Ishikawa (cell line): ENCODE measurements at regions not wholly inside any gene's neighbourhood (a gene's known extent, or its start where the extent isn't known, plus 50 kb on each side); places are given as distances from the start of the nearest gene placed in this dataset.

ENCODE experiments used
- CEBPB ChIP-seq: IDR thresholded peaks from 2 replicates; pipeline ENCODE4 v1.6.1; 2012
- CREB1 ChIP-seq: IDR thresholded peaks from 2 replicates; pipeline ENCODE4 v1.6.1; 2012; ENCODE audit warnings: low read depth
- EGR1 ChIP-seq: IDR thresholded peaks from 2 replicates; pipeline ENCODE4 v1.6.1; 2012
- EP300 ChIP-seq: IDR thresholded peaks from 2 replicates; pipeline ENCODE4 v1.6.1; 2012; ENCODE audit warnings: borderline replicate concordance
- FOXM1 ChIP-seq: IDR thresholded peaks from 2 replicates; pipeline ENCODE4 v1.6.1; 2012; ENCODE audit warnings: low read depth, borderline replicate concordance
- MAX ChIP-seq: IDR thresholded peaks from 2 replicates; pipeline ENCODE4 v1.6.1; 2012
- NFIC ChIP-seq: IDR thresholded peaks from 2 replicates; pipeline ENCODE4 v1.6.1; 2012
- RAD21 ChIP-seq: IDR thresholded peaks from 2 replicates; pipeline ENCODE4 v1.6.1; 2012; ENCODE audit warnings: low read depth
- REST ChIP-seq: IDR thresholded peaks from 2 replicates; pipeline ENCODE4 v1.6.1; 2012; ENCODE audit warnings: low read depth, mild to moderate bottlenecking
- TAF1 ChIP-seq: IDR thresholded peaks from 2 replicates; pipeline ENCODE4 v1.6.1; 2012; ENCODE audit warnings: low read depth, mild to moderate bottlenecking
- TCF12 ChIP-seq: IDR thresholded peaks from 2 replicates; pipeline ENCODE4 v1.6.1; 2012; ENCODE audit warnings: low read depth
- TEAD4 ChIP-seq: IDR thresholded peaks from 2 replicates; pipeline ENCODE4 v1.6.1; 2012
- USF1 ChIP-seq: IDR thresholded peaks from 2 replicates; pipeline ENCODE4 v1.6.1; 2012
- YY1 ChIP-seq: IDR thresholded peaks from 2 replicates; pipeline ENCODE4 v1.6.1; 2012; ENCODE audit warnings: low read depth
- ZBTB7A ChIP-seq: IDR thresholded peaks from 2 replicates; pipeline ENCODE4 v1.6.1; 2012; ENCODE audit warnings: low read depth

- TF ChIP-seq EGR1, result no peak
- no peak for TF ChIP-seq FOXM1
- no peak for TF ChIP-seq REST
- TF ChIP-seq EP300, result no peak
- no peak for TF ChIP-seq TAF1
- TF ChIP-seq NFIC, result no peak
- TF ChIP-seq CEBPB, result no peak
- TF ChIP-seq RAD21, result no peak
- no peak for TF ChIP-seq ZBTB7A
- TF ChIP-seq CREB1, result no peak
- TF ChIP-seq TCF12, result no peak
Measured at GRCh38 chr1:90784186-90784847, 67.2 kb upstream of the BARHL2 start.

GRCh38 chr1:90783181-90783580 lies 66.1 kb upstream of the BARHL2 start:
- TF ChIP-seq REST (no peak), EP300 (no peak), FOXM1 (no peak), YY1 (no peak), MAX (no peak), CREB1 (no peak), EGR1 (no peak), TEAD4 (no peak), CEBPB (no peak), TCF12 (no peak), TAF1 (no peak), USF1 (no peak), NFIC (no peak), ZBTB7A (no peak), RAD21 (no peak)

GRCh38 chr1:90782046-90782445 lies 64.9 kb upstream of the BARHL2 start:
- TF ChIP-seq NFIC, result no peak
- TF ChIP-seq EP300, result no peak
- no peak for TF ChIP-seq CREB1
- no peak for TF ChIP-seq TCF12
- no peak for TF ChIP-seq MAX
- TF ChIP-seq USF1, result no peak
- TF ChIP-seq TEAD4, result no peak
- TF ChIP-seq CEBPB, result no peak
- no peak for TF ChIP-seq EGR1
- TF ChIP-seq TAF1, result no peak
- no peak for TF ChIP-seq RAD21
- TF ChIP-seq FOXM1, result no peak
- no peak for TF ChIP-seq ZBTB7A

GRCh38 chr1:90781534-90781933 lies 64.4 kb upstream of the BARHL2 start:
- TF ChIP-seq CEBPB, result no peak
- TF ChIP-seq TEAD4, result no peak
- TF ChIP-seq EGR1, result no peak
- no peak for TF ChIP-seq CREB1
- no peak for TF ChIP-seq ZBTB7A
- TF ChIP-seq YY1, result no peak
- TF ChIP-seq EP300, result no peak

GRCh38 chr1:90780981-90781380 lies 63.9 kb upstream of the BARHL2 start:
- no peak for TF ChIP-seq FOXM1
- TF ChIP-seq CEBPB, result no peak
- no peak for TF ChIP-seq EP300
- no peak for TF ChIP-seq EGR1

- TF ChIP-seq EGR1, result no peak
- no peak for TF ChIP-seq REST
- TF ChIP-seq FOXM1, result no peak
Measured at GRCh38 chr1:90779573-90779972, 62.5 kb upstream of the BARHL2 start.
